ENCODE measurements at regions not wholly inside any gene's neighbourhood (a gene's known extent, or its start where the extent isn't known, plus 50 kb on each side); places are given as distances from the start of the nearest gene placed in this dataset.

- Mint-ChIP-seq H3K36me3 (no peaks in the 10 kb centered on the region), H3K9me3 (no peaks in the 10 kb centered on the region), H3K27ac (peak overlapping the region; percentile 63 to 70), H3K27me3 (ENCODE audit: low read depth in 2 of 2) (no peaks in the 10 kb centered on the region), H3K4me1 (peaks cover 37 to 44% of the 10 kb centered on the region in 2 donors), H3K4me3 (no peak overlapping the region)
- no peaks in the 10 kb centered on the region for H3K36me3 ChIP-seq (ENCODE audit: control insufficient read depth, insufficient read depth, low read length)
- H3K4me1 ChIP-seq (ENCODE audit: control insufficient read depth, insufficient read depth, low read length) = peaks cover 23% of the 10 kb centered on the region
- no peak for ATAC-seq
- WGBS (ENCODE audit: insufficient coverage) = 92% methylated on average over 17 of the region's 17 CpGs
- no peaks in the 10 kb centered on the region for H3K9me3 ChIP-seq (ENCODE audit: control insufficient read depth, insufficient read depth, low read length)
- intact Hi-C loops (cut with micrococcal nuclease) = loop anchor here (5.0 kb wide), 1 partner anchor 195 kb away; no protein-coding TSS in a partner anchor
- H3K27me3 ChIP-seq (ENCODE audit: control insufficient read depth, insufficient read depth, low read length) = no peaks in the 10 kb centered on the region
- no peak for DNase-seq
- no peak overlapping the region for H3K4me3 ChIP-seq (ENCODE audit: low read length)
- no peak for TF ChIP-seq CTCF (IDR thresholded peaks at IDR 0.05)
- H3K27ac ChIP-seq (ENCODE audit: low read length) = no peak overlapping the region
Observed at GRCh38 chr12:123041811-123042655, 61.6 kb downstream of the ARL6IP4 start.

- intact Hi-C loops (cut with micrococcal nuclease) = loop anchor here (5.0 kb wide), 1 partner anchor 196 kb away; no protein-coding TSS in a partner anchor
- no peak overlapping the region for H3K4me3 ChIP-seq (ENCODE audit: low read length)
- Mint-ChIP-seq H3K27ac (peak overlapping the region; percentile 63 to 70), H3K27me3 (ENCODE audit: low read depth in 2 of 2) (no peaks in the 10 kb centered on the region), H3K4me3 (no peak overlapping the region), H3K36me3 (no peaks in the 10 kb centered on the region), H3K4me1 (peaks cover 32 to 34% of the 10 kb centered on the region in 2 donors), H3K9me3 (no peaks in the 10 kb centered on the region)
- ATAC-seq (no peak), DNase-seq (no peak)
- no peak for TF ChIP-seq CTCF (IDR thresholded peaks at IDR 0.05)
- H3K27me3 ChIP-seq (ENCODE audit: control insufficient read depth, insufficient read depth, low read length) = no peaks in the 10 kb centered on the region
- peaks cover 23% of the 10 kb centered on the region for H3K4me1 ChIP-seq (ENCODE audit: control insufficient read depth, insufficient read depth, low read length)
- no peak overlapping the region for H3K27ac ChIP-seq (ENCODE audit: low read length)
- WGBS (ENCODE audit: insufficient coverage) = 78% methylated on average over 3 of the region's 3 CpGs
- no peaks in the 10 kb centered on the region for H3K9me3 ChIP-seq (ENCODE audit: control insufficient read depth, insufficient read depth, low read length)
- no peaks in the 10 kb centered on the region for H3K36me3 ChIP-seq (ENCODE audit: control insufficient read depth, insufficient read depth, low read length)
Observed at GRCh38 chr12:123041042-123041531, 60.6 kb downstream of the ARL6IP4 start.

GRCh38 chr12:123040106-123040505 is 59.6 kb downstream of the ARL6IP4 start:
- peaks cover 23% of the 10 kb centered on the region for H3K4me1 ChIP-seq (ENCODE audit: control insufficient read depth, insufficient read depth, low read length)
- H3K36me3 ChIP-seq (ENCODE audit: control insufficient read depth, insufficient read depth, low read length) = no peaks in the 10 kb centered on the region
- H3K27ac ChIP-seq (ENCODE audit: low read length) = no peak overlapping the region
- H3K9me3 ChIP-seq (ENCODE audit: control insufficient read depth, insufficient read depth, low read length) = no peaks in the 10 kb centered on the region
- Mint-ChIP-seq H3K4me3 (no peak overlapping the region), H3K4me1 (peaks cover 25 to 29% of the 10 kb centered on the region in 2 donors), H3K36me3 (no peaks in the 10 kb centered on the region), H3K27me3 (ENCODE audit: low read depth in 2 of 2) (no peaks in the 10 kb centered on the region), H3K9me3 (no peaks in the 10 kb centered on the region), H3K27ac (no peak overlapping the region)
- H3K27me3 ChIP-seq (ENCODE audit: control insufficient read depth, insufficient read depth, low read length) = no peaks in the 10 kb centered on the region
- H3K4me3 ChIP-seq (ENCODE audit: low read length) = no peak overlapping the region
- ATAC-seq (no peak), DNase-seq (no peak)
- no peak for TF ChIP-seq CTCF (IDR thresholded peaks at IDR 0.05)
- intact Hi-C loops (cut with micrococcal nuclease) = loop anchor here (5.0 kb wide), 1 partner anchor 197 kb away; no protein-coding TSS in a partner anchor
- WGBS (ENCODE audit: insufficient coverage) = no CpG with 5 or more reads among the region's 2 CpGs

Measured in natural killer cell (primary cell).